Activated naive CD4-positive, alpha-beta T cell treated with Interleukin-2 at 50 U/mL for 16 hours (primary cell): ENCODE measurements at regions not wholly inside any gene's neighbourhood (a gene's known extent, or its start where the extent isn't known, plus 50 kb on each side); places are given as distances from the start of the nearest gene placed in this dataset.
"Not testable (repeated sequence)": the region's sequence is repeated elsewhere in the genome, so short reads cannot be mapped to it uniquely, and the experiment has no call there.

Source experiments
- DNase-seq: peaks from one replicate; pipeline ENCODE4 v3.0.0-alpha.2; 2020

DNA sequence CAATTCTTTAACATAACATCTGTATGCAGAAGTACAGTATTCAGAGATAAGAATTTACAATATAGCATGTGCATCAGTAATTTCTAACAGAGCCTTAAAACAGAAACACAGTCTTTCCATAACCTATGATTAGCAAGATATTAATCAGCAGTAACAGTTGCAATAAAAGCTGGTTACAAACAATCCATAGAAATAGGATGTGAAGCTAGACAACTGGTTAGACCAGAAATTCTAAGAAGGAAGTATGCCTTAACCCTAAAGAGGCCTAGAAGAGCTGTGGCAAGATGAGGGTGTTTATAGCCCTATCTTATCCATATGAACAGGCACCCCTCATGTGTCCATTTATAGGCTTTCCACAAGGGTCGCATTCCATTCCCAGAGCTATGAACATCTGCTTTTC, 492.1 kb upstream of the CBLB start:
- not testable (repeated sequence) for DNase-seq

DNA sequence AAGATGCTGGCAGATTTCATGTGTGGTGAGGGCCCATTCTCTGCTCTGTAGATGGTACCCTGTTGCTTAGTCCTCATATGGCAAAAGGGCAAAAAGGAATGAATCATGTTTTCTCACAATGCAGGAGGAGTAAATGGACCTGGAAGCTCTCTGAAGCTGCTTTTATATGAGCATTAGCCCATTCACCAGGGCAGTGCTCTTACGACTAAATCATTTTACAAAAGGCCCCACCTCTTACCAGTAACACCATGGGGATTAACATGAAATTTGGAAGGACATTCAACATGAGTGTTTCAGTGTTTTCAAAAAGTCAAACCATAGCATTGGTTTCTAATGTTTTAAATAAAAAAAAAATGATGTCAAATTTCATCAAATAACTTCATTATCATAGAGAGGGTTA, 495.7 kb upstream of the CBLB start:
- DNase-seq: no peak

DNA sequence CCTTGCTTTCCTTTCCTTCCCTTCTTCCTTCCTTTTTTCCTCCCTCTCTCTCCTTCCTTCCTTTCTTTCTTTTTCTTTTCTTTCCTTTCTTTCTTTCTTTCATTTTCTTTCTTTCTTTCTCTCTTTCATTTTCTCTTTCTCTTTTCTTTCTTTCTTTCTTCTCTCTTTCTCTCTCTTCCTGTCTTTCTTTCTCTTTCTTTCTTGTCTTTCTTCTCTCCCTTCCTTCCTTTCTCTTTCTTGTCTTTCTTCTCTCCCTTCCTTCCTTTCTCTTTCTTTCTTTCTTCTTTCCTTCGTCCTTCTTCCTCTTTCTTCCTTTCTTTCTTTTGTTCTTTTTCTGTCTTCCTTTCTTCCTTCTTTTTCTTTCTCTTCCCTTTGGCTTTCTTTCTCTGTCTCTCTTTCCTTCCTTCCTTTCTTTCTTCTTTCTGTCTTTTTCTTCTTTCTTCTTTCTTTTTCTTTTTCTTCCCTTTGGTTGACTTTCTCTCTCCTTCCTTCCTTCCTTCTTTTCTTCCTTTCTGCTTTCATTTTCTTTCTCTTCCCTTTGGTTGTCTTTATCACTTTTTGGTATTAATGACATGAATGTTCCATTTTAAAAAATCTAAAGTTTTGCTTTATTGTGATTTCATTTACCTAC, 496.4 kb upstream of the CBLB start:
- DNase-seq: no peak

DNA sequence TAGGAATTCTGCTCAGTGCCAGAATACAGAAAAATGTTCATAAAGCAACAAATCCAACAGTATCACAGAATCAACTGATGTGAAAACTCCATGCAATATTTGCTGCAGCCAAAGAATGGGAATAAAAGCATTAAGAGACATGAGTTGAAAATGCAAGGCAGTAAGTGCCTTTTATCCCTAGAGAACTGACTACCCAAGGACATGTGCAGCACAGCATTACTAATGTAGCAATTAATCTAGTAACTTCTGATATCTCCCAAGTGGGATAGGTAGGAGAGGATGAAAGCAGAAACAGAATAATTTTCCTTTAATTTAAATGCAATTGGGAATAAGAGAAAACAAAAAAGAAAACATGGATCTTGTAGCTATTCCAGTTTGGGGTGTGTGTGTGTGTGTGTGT, 497.5 kb upstream of the CBLB start:
- DNase-seq: no peak

GRCh38 chr3:106367496-106367895, 498.7 kb upstream of the CBLB start:
- DNase-seq: no peak

- DNase-seq: no peak
Observed at GRCh38 chr3:106371221-106371970, 502.6 kb upstream of the CBLB start.

- no peak for DNase-seq
Observed at GRCh38 chr3:106371971-106372805, 503.4 kb upstream of the CBLB start.

DNA sequence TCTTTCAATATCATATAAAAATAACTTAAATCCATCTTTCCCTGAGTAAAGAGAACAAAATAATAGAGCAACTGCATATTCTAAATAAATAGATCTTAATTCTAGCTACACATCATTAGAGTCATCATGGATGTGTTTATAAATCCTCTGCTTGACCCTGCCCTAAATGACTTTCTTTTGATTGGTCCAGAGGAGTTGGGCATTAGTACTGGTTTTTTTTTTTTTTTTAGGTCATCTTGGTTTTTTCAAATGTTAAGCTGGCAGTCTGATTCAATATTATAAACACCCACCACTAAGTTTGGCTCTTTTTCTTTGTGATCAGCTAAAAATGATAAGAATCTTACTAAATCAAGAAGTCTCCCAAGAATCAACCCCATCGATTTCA, 504.0 kb upstream of the CBLB start:
- DNase-seq: no peak

DNA sequence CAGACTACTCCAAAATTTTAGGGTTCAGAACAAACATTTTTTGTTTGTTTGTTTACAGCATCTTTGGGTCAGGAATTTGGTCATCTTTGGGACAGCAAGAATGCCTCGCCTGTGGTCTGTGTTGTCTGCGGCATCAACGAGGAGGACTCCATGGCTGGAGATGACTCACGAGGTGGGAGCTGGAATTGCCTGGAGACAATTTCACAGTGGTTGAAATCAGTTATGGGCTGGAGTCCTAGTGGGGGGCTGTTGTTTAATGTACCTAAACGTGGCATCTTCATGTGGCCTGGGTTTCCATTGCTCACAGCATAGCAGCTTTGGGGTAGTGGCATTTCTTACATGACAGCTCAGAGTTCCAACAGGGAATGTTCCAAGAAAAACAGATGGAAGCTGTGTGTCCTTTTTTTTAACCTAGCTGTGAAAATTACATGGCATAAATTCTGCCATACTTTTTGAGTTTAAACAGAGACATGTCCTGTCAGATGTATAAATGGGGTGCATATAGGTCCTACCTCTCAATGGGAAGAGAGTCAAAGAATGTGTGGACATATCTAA, 507.3 kb upstream of the CBLB start:
- DNase-seq: no peak

DNA sequence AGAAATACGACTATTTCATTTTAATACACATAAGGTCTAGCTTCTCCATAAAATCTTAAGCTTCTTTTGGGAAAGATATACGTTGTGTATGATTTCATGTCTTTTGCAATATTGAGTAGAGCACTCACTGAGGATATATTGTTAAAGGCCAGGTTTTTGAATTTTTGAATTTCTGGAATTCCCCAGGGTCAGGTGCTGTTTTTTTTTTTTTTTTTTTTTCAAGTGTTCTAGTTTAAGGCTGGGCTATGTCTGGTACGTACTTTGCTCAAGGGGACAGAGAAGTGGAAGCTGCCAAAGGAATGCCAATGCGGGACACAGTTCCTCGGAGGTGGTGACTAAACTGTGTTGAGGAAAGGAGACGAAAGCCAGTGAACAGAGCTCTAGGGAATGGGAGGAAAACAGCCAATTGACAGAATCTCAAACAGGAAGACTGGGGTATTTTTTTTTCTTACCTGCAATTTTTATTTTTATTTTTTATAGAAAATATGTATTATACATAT, 510.5 kb upstream of the CBLB start:
- DNase-seq: no peak

GRCh38 chr3:106380232-106380631, 511.4 kb upstream of the CBLB start:
- DNase-seq: no peak

DNA sequence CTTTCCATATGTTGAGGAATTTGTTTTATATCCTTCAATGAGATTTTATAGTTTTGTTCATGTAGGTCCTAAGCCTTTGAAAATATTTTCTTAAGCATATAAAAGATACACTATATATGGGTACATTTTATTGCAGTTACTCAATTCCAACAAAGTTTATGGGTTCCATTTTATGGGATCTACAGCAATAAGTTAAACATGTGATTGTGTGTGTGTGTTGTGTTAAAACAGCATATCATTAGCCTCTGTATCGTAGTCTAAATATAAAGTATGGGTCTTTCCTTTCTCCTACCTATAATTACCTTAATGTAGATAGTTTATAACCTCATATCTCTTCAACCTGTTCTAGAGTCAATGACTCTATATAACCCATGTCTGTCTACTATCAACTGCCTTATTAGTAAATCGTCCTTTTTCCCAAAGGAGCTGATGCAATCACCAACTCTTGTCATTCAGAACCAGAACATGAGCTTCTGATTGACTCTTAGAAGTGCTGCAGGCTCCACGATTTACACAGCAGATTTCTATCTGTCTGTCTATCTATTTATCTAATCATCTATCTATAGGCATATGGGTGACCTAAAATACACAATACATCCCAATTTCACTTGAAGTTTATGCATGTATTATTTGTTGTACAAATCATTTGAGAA, 512.6 kb upstream of the CBLB start:
- no peak for DNase-seq

DNA sequence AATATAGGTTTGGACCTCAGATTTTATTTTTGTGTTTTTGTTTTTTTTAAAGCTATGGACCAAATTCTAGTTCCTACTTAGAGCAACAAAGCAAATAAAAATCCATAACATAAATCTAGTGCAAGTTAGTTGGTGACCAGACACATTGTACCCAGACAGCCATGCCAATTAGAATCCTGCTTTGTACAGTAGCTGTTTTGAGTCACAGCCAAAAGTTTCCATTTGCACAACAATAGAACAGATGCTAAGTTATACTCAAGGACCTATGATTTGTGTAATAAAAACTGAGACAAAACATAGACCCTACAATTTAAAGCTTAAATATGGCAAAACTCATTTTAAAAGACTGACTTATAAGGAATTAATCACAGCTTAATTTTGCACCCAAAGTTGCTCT, 513.1 kb upstream of the CBLB start:
- no peak for DNase-seq

DNA sequence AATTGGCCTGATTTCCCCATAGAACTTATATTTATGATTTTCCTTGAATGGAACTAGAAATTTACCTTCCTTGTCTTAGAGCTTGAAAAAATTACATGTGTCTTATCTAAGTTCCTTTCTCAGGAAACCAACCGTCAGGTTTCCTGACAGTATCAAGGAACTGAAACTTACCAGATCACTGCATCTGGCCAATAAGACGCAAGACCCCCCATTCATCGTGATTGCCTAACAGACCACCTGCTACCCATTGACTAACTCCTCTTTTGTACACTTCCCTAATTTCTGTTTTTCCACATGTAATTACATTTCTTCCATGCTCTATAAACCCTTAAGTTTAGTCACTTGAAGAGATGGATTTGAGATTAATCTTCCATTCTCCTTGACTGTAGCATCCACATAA, 517.2 kb upstream of the CBLB start:
- no peak for DNase-seq

DNA sequence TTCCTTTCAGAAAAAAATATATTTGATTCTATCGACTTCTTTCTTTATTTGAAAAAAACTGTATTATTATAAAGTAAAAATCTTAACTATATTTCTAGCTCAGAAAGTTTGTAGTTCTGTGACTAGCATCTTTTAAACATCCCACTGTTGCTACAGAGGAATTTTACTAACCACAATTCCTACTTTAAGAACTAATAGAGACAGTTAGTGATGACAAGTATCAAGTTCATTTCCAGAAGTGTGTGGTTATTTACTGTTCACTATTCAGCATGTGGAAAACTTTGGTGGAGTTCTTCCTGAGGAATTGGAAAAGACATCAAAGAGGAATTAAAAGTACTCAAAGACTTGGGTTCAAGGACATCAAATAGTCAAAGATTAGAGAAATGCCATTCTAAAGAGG, 524.1 kb upstream of the CBLB start:
- DNase-seq: no peak

- DNase-seq: no peak
Observed at GRCh38 chr3:106397006-106397405, 528.2 kb upstream of the CBLB start.

- DNase-seq: no peak
Observed at GRCh38 chr3:106398891-106399600, 530.2 kb upstream of the CBLB start.

- no peak for DNase-seq
Observed at GRCh38 chr3:106399761-106400160, 530.9 kb upstream of the CBLB start.

DNA sequence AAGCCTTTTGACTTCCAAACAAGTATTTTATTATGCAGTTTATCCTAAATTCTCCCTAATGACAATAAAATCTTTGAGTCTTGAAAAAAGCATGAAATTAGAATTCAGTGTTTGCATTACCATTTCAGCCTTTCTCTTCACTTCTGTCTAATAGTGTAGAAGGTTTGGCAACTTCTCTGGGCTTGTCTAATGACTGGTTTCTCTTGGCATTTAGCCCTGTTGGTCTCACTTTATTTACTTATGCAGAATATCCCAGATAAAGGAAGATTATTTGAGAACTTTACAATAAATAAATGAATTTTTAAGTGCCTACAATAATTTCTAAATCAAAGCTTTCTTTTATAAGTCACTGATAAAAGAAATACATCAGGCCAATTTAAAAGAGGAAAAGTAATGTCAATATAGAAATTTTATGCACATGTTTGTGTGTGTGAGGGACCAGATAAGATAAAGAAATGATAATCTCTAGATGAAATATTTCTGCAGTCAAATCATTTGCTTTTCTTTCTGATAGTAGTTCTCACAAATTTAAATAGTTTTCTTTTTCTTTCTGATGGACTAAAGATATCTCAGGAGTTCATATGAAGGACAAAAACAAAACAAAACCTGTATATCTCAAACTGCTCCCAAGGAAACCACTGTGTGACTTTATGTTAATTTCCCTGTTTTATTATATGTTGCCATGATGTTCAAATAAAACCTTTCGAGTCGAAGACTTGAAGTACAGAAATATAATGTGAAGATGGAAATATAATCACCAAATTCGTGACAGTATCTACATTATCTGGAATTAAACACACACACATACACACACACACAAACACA, 533.1 kb upstream of the CBLB start:
- no peak for DNase-seq

DNA sequence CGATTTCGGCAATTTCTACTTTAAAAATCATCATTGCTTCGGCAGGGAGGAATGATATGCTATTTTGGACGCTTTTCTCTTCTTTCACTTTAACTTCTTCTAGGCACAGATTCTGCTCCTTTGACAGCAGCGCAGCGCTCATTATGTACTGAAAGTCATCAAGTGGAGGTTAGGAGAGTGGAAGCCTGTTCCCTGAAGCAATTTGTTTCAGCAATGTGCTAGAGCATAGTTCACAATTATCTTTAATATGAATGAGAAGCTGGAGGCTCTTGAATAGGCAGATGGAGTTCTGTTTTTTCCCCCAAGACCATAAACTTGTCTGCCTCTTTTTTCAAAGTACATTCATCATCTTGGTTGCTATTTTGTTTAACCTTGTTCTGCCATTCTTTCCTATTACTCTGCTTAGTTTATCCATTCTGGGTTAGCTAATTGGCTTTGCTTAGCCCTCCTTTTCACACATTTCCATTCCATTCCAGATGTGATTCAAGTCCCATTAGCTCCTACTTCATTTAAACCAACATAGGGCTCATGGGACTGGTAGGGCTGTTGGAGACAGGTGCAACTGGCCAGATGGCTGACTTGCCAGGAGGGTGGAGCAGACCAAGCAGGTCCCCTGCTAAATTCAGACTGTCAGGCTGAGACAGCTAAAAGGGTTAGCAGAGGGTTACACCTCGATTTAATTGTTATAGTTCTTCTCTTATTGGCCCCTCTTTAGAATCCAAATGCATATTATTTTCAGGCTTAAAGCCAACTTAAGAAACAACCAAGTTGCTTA, 534.7 kb upstream of the CBLB start:
- no peak for DNase-seq

- no peak for DNase-seq
Observed at GRCh38 chr3:106413683-106414082, 544.9 kb upstream of the CBLB start.
